Trophoblast cell (in vitro differentiated cells and primary cell): ENCODE measurements at regions not wholly inside any gene's neighbourhood (a gene's known extent, or its start where the extent isn't known, plus 50 kb on each side); places are given as distances from the start of the nearest gene placed in this dataset.

ENCODE experiments used
- DNase-seq, 2 donors: peaks; one replicate each; pipeline ENCODE4 v3.0.0-alpha.2; 2016
- H2AFZ ChIP-seq: 2 replicates; pipeline ENCODE4 v1.6.1; 2013; ENCODE audit warnings: low read length, moderate library complexity, mild to moderate bottlenecking; ENCODE audit not compliant: insufficient read depth, poor library complexity
- H2AK5ac ChIP-seq: 2 replicates; pipeline ENCODE4 v1.6.1; 2013; ENCODE audit warnings: mild to moderate bottlenecking, low read length
- H2BK120ac ChIP-seq: 2 replicates; pipeline ENCODE4 v1.6.1; 2013; ENCODE audit warnings: low read length, mild to moderate bottlenecking, moderate library complexity; ENCODE audit not compliant: insufficient read depth, poor library complexity
- H2BK12ac ChIP-seq: 2 replicates; pipeline ENCODE4 v1.6.1; 2013; ENCODE audit warnings: mild to moderate bottlenecking, low read length, moderate library complexity
- H2BK5ac ChIP-seq: 2 replicates; pipeline ENCODE4 v1.6.1; 2013; ENCODE audit warnings: low read length, low read depth, moderate library complexity, mild to moderate bottlenecking; ENCODE audit not compliant: poor library complexity
- H3K14ac ChIP-seq: 2 replicates; pipeline ENCODE4 v1.6.1; 2013; ENCODE audit warnings: mild to moderate bottlenecking, low read length
- H3K18ac ChIP-seq: 2 replicates; pipeline ENCODE4 v1.6.1; 2013; ENCODE audit warnings: mild to moderate bottlenecking, low read length
- H3K23ac ChIP-seq: 2 replicates; pipeline ENCODE4 v1.6.1; 2013; ENCODE audit warnings: low read length
- H3K27ac ChIP-seq: 2 replicates; pipeline ENCODE4 v1.5.1; 2013; ENCODE audit warnings: low read depth, mild to moderate bottlenecking, inconsistent platforms, low read length, moderate library complexity
- H3K27me3 ChIP-seq: 2 replicates; pipeline ENCODE4 v1.6.1; 2013; ENCODE audit warnings: inconsistent platforms, mild to moderate bottlenecking, low read length, moderate library complexity; ENCODE audit not compliant: insufficient read depth
- H3K36me3 ChIP-seq, 2 experiments: 1 replicate in 1 of 2; 2 replicates in 1 of 2; pipeline ENCODE4 v1.6.1; 2013; ENCODE audit warnings: low read length in 2 of 2, mild to moderate bottlenecking in 2 of 2, moderate library complexity in 1 of 2; ENCODE audit not compliant: insufficient read depth in 2 of 2, control insufficient read depth in 1 of 2
- H3K4ac ChIP-seq: 2 replicates; pipeline ENCODE4 v1.6.1; 2013; ENCODE audit warnings: low read depth, mild to moderate bottlenecking, low read length, moderate library complexity
- H3K4me1 ChIP-seq, 2 experiments: 1 replicate in 1 of 2; 2 replicates in 1 of 2; pipeline ENCODE4 v1.6.1; 2013; ENCODE audit warnings: low read length in 2 of 2, mild to moderate bottlenecking in 2 of 2, moderate library complexity in 1 of 2; ENCODE audit not compliant: insufficient read depth in 2 of 2, control insufficient read depth in 1 of 2
- H3K4me2 ChIP-seq: 2 replicates; pipeline ENCODE4 v1.6.1; 2013; ENCODE audit warnings: inconsistent platforms, mild to moderate bottlenecking, low read length, moderate library complexity
- H3K4me3 ChIP-seq: 2 replicates; pipeline ENCODE4 v1.5.1; 2013; ENCODE audit warnings: mild to moderate bottlenecking, low read depth, low read length, inconsistent platforms
- H3K79me1 ChIP-seq: one replicate; pipeline ENCODE4 v1.6.1; 2013; ENCODE audit warnings: low read length
- H3K79me2 ChIP-seq: 2 replicates; pipeline ENCODE4 v1.6.1; 2013; ENCODE audit warnings: low read length, mild to moderate bottlenecking; ENCODE audit not compliant: control insufficient read depth, insufficient read depth, poor library complexity
- H3K9ac ChIP-seq: 2 replicates; pipeline ENCODE4 v1.6.1; 2013; ENCODE audit warnings: mild to moderate bottlenecking, low read length
- H3K9me3 ChIP-seq: 2 replicates; pipeline ENCODE4 v1.6.1; 2013; ENCODE audit warnings: low read depth, mild to moderate bottlenecking, control low read depth, inconsistent platforms, low read length; ENCODE audit not compliant: insufficient read depth
- H4K12ac ChIP-seq: 2 replicates; pipeline ENCODE4 v1.6.1; 2013; ENCODE audit warnings: low read depth, mild to moderate bottlenecking, low read length, moderate library complexity
- H4K8ac ChIP-seq: 2 replicates; pipeline ENCODE4 v1.6.1; 2013; ENCODE audit warnings: low read depth, mild to moderate bottlenecking, low read length, moderate library complexity
- H4K91ac ChIP-seq: one replicate; pipeline ENCODE4 v1.6.1; 2013; ENCODE audit warnings: low read depth, mild to moderate bottlenecking, low read length, moderate library complexity
- WGBS: extraction: QIAGEN DNeasy Blood & Tissue Kit; methylation state at CpG from one replicate; pipeline ENCODE4 v1.1.7; 2013; ENCODE audit warnings: missing lambda C conversion rate; ENCODE audit not compliant: insufficient read length, insufficient coverage; ENCODE audit errors: extremely low coverage; 5-methylcytosine and 5-hydroxymethylcytosine counted together

- no peaks in the 10 kb centered on the region for H3K9me3 ChIP-seq
- H3K4ac ChIP-seq = no peak overlapping the region
- H3K4me3 ChIP-seq = no peak overlapping the region
- H3K4me1 ChIP-seq = peaks cover 10 to 11% of the 10 kb centered on the region in 2 experiments
- no peak overlapping the region for H3K23ac ChIP-seq
- H4K8ac ChIP-seq = no peak overlapping the region
- no peak overlapping the region for H3K27ac ChIP-seq
- H3K36me3 ChIP-seq = peaks cover 27 to 33% of the 10 kb centered on the region in 2 experiments
- H3K9ac ChIP-seq = no peak overlapping the region
- no peak overlapping the region for H3K14ac ChIP-seq
- peaks cover 2% of the 10 kb centered on the region for H3K79me1 ChIP-seq
- H2BK120ac ChIP-seq = no peak overlapping the region
- peak; percentile 74 to 94 for DNase-seq
- H3K27me3 ChIP-seq = no peaks in the 10 kb centered on the region
- H3K18ac ChIP-seq = no peak overlapping the region
- no peak overlapping the region for H4K12ac ChIP-seq
- no peak overlapping the region for H2BK5ac ChIP-seq
- H2AFZ ChIP-seq = no peak overlapping the region
- no peak overlapping the region for H2BK12ac ChIP-seq
- no CpG with 5 or more reads among the region's 8 CpGs for WGBS
- H3K4me2 ChIP-seq = no peak overlapping the region
- H2AK5ac ChIP-seq = no peak overlapping the region
- H3K79me2 ChIP-seq = no peaks in the 10 kb centered on the region
- no peak overlapping the region for H4K91ac ChIP-seq
Observed at GRCh38 chr20:36824142-36824940, 50.8 kb upstream of the DSN1 start.

- WGBS = no CpG with 5 or more reads among the region's 17 CpGs
- Histone ChIP-seq H2BK5ac (no peak overlapping the region), H3K18ac (no peak overlapping the region), H2BK120ac (no peak overlapping the region), H3K79me2 (no peaks in the 10 kb centered on the region), H3K4me1 (peaks cover 5 to 7% of the 10 kb centered on the region in 2 experiments), H3K36me3 (peaks cover 27 to 33% of the 10 kb centered on the region in 2 experiments), H3K79me1 (peaks cover 2% of the 10 kb centered on the region), H2AFZ (peak overlapping the region; percentile 45), H3K9ac (no peak overlapping the region), H3K27me3 (no peaks in the 10 kb centered on the region), H3K27ac (no peak overlapping the region), H4K8ac (no peak overlapping the region), H3K9me3 (no peaks in the 10 kb centered on the region), H3K4me2 (no peak overlapping the region), H2AK5ac (peak overlapping the region; percentile 28), H3K23ac (no peak overlapping the region), H3K4ac (no peak overlapping the region), H4K91ac (no peak overlapping the region), H4K12ac (no peak overlapping the region), H2BK12ac (no peak overlapping the region), H3K14ac (no peak overlapping the region), H3K4me3 (no peak overlapping the region)
- peak; percentile 7 to 39 for DNase-seq
Observed at GRCh38 chr20:36825385-36826104, 50.4 kb upstream of the TLDC2 start.
